HG02973 (cell line): ENCODE measurements at regions not wholly inside any gene's neighbourhood (a gene's known extent, or its start where the extent isn't known, plus 50 kb on each side); places are given as distances from the start of the nearest gene placed in this dataset.
"Not testable (repeated sequence)": the region's sequence is repeated elsewhere in the genome, so short reads cannot be mapped to it uniquely, and the experiment has no call there.

Experiments
- ATAC-seq: cut with Tn5 transposase; IDR thresholded peaks from one replicate; pipeline ENCODE4 v1.9.1; 2021; ENCODE audit warnings: moderate library complexity; ENCODE audit not compliant: unreplicated experiment

GRCh38 chr6:37078814-37079213 is 73.4 kb downstream of the FGD2 start:
- no peak for ATAC-seq

DNA sequence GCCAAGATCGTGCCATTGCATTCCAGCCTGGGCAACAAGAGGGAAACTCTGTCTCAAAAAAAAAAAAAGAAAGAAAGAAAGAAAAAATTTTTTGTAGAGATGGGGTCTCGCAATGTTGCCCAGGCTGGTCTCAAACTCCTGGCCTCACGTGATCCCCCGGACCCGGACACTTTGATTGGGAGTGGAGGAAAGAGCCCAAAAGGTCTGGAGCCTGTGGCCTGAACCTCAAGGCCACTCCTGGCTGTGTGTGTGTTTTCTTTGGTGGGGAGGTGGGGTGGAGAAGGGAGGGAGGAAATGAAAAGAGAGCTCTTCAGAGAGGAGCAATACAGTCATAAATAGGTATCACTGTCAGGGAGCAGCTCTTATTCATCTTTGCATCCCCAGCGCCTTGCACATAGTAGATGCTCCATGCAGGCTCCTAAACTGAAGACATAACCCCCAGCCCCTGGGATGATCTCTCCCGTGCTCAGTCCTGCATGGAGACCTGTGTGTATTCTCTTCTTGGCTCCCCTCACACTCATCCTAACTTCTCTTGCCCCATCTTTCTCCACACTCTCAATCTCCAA is 75.7 kb downstream of the FGD2 start:
- ATAC-seq: no peak

DNA sequence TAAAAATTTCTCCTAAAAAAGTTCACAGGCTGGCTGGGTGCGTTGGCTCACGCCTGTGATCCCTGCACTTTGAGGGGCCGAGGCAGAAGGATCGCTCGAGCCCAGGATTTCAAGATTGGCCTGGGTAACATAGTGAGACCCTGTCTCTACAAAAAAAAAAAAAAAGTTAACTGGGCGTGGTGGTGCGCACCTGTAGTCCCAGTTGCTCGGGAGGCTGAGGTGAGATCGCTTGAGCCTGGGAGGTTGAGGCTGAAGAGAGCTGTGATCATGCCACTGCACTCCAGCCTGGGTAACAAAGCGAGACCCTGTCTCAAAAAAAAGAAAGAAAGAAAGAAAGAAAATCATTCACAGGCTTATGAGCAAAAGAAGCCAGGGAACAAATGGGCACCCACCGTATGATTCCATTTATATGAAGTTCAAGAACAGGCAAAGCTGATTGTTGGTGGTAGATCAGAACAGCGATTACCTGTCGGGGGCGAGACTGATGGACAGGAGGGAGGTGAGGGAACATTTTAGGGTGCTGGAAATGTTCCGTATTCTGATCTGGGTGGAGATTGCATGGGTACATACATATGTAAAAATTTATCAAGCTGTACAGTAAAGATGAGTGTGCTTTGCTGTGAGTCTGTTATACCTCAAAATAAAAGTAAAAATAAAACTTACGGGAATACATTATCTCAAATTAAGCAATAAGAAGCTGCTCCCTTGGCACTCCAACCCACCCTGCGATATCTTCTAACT is 77.1 kb downstream of the FGD2 start:
- ATAC-seq: no peak

DNA sequence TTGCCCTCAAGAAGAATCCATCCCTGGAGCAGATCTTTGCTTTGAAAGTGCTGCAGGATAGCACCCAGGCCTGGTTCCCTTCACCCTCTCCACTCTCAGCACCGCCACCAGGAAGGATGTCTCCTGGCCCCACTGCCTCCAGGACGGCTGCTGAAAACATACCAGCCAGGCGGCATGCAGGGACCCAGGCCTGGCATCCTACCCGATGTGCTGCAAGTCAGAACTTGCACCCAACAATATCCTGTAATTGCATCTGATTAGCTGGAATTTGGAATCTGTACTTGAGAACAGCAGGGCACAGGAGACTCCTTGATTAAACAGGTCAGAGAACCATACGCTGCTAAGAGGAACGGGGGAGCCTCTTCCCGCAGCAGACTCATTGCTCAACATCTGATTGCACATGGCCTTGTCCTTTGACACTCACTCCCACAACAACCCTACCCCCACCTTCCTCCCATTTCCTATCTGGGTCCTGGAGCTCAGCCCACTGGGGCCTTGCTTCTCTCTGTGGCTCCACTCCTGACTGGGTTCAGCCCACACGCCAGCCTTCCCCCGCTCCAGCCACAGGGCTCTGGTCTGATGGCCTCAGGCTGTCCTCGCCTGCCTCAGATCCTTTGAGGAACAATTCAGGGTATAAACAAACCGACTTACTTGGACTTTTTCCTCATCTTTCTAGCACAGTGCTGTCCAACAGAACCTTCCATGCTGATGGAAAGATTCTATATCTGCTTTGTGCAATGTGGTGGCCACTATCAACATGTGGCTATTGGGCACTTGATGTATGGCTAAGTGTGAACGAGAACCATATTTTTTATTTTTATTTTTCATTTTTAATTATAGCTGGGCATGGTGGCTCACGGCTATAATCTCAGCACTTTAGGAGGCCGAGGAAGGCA is 78.0 kb downstream of the FGD2 start:
- ATAC-seq: no peak

GRCh38 chr6:37084665-37085064 is 79.2 kb downstream of the FGD2 start:
- not testable (repeated sequence) for ATAC-seq

GRCh38 chr6:37085198-37085597 is 79.7 kb downstream of the FGD2 start:
- no peak for ATAC-seq

DNA sequence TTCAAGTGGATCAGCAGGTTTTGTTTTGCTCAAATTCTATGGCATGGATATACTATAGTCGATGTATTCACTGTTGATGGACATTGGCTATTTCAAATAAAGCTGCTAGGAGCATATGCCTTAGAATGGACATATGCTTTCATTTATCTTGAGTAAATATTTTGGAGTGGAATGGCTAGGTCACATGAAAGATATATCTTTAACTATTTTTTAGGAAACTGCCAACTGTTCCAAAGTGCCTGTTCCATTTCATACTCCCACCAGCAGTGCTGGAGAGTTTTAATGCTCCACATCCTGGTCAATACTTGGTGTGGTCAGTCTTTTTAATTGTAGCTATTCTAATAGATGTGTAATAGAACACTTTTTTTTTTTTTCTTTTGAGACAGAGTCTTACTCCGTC is 81.1 kb upstream of the PIM1 start:
- ATAC-seq: no peak

- no peak for ATAC-seq
Measured at GRCh38 chr6:37089783-37090182, 80.2 kb upstream of the PIM1 start.

GRCh38 chr6:37091104-37091503 is 78.8 kb upstream of the PIM1 start:
- ATAC-seq: not testable (repeated sequence)

DNA sequence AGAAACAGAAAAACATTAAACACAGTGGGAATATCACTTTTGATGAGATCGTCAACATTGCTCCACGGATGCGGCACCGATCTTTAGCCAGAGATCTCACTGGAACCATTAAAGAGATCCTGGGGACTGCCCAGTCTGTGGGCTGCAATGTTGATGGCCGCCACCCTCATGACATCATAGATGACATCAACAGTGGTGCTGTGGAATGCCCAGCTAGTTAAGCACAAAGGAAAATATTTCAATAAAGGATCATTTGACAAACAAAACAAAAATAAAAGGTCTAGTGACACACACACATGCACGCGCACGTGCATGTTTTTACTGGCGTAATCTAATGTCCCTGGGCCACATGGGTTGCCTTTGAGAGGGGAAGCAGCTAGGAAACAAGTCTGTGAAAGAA is 78.4 kb upstream of the PIM1 start:
- ATAC-seq: not testable (repeated sequence)

DNA sequence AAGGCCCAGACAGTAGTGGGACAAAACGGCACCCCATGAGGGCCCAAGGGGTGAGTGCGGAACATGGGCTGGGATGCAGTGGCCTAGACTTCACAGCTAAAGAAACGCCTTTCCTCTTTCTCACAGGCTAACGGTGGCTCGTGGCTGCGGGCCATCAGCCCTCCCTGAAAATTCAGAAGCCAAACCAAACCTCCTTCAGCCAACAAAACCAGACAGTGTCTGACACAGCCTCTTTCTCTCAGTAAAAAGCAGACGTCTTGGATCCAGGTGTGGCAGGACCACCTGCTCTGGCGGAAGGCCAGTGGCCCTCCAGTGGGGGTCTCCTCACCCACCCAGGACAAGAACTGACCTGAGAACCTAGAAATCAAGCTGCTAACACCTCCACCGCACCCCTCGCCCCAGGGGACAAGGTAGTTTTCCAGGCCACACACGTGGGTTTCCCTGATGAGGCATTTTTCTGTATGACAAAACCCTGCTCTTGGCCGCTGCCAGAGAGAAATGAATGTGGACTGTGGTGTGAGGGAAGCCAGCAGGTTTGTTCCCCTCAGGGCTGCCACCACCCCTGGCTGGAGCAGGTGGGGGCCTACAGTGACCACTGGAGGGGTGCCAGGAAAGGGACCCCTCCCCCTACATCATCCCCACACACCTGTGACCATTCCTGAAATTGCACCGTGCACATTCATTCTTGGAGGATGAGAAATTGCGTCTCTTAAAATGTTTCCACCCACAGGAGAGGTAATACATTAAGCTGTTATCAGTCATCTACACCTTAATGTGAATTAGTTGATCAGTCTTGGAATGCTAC is 76.8 kb upstream of the PIM1 start:
- no peak for ATAC-seq

DNA sequence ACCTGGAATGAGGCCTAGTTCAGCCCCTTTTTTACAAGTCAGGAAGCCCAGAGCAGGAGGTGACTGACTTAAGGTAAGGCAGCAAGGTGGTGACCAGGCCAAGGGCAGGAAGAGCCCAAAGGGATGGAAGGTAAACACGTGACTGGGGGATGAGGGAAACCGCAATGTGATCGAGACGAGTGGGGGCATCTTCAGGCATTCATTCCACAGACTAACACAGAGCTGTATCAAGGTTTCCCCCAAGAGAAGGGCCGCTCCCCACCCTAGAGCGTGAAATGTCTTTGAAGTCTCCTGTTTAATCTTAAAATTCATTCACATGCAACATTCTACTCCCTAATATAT is 76.3 kb upstream of the PIM1 start:
- ATAC-seq: no peak

DNA sequence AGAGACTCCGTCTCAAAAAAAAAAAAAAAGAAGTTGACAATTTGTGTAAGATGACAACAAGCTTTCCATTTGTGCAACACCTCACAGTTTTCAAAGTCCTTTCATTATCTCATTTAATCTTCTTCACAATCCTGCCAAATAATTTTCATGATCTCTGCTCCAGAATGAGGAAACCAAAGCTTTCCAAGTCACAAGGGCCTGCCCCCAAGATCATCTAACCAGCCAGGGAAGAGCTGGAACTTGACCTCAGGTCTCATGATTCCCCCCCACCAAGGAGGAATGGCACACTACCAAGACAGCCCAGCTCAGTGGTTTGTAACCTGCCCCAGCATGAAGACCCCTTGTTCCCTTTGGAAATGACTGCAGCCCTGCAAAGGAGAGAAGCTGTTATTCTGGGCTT is 74.0 kb upstream of the PIM1 start:
- ATAC-seq: no peak

DNA sequence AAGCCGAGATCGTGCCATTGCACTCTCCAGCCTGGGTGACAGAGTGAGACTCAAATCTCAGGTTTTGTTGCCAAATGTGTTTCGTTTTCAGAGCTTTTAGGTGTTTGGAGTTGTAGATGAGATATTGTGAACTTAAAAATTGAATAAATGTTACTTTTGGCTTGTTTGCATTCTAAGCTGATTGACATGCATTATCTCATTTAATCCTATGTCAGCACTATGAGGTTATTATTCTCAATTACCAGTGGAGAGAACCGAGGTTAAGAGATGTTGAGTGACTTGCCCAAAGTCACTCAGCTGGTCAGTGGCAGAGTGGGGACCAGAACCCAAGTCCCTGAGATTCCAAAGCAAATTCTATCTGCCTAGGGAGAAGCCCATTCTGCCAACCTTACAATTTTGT is 72.6 kb upstream of the PIM1 start:
- no peak for ATAC-seq

- ATAC-seq: no peak
Measured at GRCh38 chr6:37099442-37099841, 70.5 kb upstream of the PIM1 start.

DNA sequence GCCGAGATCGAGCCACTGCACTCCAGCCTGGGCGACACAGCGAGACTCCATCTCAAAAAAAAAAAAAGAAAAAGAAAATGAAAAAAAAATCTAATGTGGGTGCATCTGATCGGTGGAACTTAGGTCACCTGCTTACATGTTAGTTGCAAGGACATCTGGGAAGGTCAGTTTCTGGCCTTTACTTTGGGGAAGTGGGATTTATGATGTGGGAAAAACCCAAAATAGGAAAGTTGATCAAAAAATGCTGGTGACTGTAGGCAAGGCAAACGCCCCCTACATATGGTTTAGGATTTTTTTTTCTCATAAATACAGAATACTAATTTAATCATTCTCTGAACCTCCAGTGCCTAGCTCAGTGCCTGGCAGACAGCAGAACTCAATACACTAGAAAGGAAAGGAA is 69.2 kb upstream of the PIM1 start:
- no peak for ATAC-seq

DNA sequence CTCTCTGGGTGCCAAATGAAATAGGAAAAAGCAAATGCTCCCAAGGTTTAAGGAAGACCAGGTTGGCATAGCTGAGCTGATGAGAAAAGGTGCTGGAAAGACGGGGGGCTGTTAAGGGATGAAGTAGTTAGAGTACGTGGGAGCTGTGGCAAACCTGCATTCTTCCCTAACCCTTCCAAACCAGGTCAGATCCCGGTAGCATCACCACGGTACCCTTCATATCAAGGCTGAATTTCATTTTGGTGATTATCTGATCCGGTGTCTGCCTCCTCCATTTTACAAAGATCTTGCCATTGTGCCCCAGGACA is 68.0 kb upstream of the PIM1 start:
- no peak for ATAC-seq

DNA sequence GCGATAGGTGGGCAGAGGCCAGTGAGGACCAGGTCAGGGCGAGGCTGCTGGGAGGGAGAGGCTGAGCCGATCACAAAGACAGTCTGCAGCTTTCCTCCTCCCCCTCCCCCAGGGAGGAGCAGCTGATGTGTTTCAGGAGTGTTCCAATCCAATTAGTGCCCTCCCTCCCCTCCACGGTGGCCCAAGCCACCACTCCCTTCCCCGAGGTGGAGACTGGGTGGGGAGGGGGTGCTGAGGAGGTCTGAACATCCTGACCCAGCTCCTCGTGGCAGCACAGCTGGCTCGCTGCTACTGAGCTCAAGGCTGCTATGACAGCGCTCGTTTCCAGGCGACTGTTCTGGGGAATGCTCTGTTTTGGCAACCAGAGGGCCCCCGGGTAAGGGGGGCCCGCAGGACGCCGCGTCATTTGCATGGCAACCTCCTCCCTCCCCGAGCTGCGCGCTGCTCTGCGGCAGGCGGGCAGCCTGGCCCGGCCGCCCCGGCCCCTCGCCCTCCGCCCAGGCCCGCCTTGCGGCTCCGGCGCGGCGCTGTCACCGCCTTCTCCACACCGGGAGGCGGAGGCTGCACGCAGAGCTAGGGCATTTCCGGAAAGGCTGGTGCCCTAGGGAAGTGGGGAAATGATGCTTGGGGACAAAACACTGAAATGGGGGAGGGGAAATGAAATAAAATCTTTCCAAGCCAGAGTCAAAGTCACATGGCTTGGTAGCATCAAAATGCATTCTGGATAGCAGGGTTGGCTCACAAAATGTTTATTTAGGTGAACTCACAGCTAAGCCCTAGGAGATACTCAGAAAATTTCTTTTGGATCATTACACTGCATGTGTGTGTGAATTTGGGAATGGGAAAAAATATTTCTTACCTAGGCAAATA is 67.4 kb upstream of the PIM1 start:
- peak; percentile 76 for ATAC-seq

- no peak for ATAC-seq
Measured at GRCh38 chr6:37103169-37104039, 66.5 kb upstream of the PIM1 start.

- ATAC-seq: no peak
Measured at GRCh38 chr6:37104824-37105147, 65.2 kb upstream of the PIM1 start.
